IMR-90 (cell line): ENCODE measurements at regions not wholly inside any gene's neighbourhood (a gene's known extent, or its start where the extent isn't known, plus 50 kb on each side); places are given as distances from the start of the nearest gene placed in this dataset.

ENCODE experiments used
- ATAC-seq: fragments of 200-7000 bp; cut with Tn5 transposase; 2 replicates; pipeline ENCODE4 v1.9.1; 2020; ENCODE audit warnings: low read depth, mild to moderate bottlenecking, moderate library complexity
- BruUV-seq: library from RNA; stranded (reverse); fragments of 400-500 nt; replicated peaks from 2 replicates; lab custom pipeline; 2021; lab: Mats Ljungman, UMichigan
- CTCF ChIA-PET: fragments of 300-600 bp; formaldehyde crosslinking; extraction: SDS; loops from one replicate; lab custom pipeline; 2021; ENCODE audit warnings: antibody characterized with exemption; lab: Yijun Ruan, JAX
- POLR2A ChIA-PET: fragments of 300-600 bp; sonication (Branson Sonifier 250); formaldehyde crosslinking; loops from one replicate; lab custom pipeline; 2022; ENCODE audit warnings: antibody characterized with exemption; ENCODE audit not compliant: unreplicated experiment; lab: Charles Lee
- DNase-seq: peaks from one replicate; pipeline ENCODE4 v3.0.0; 2013
- H2AFZ ChIP-seq: replicated peaks from 2 replicates; pipeline ENCODE3; 2013; ENCODE audit warnings: low read length, mild to moderate bottlenecking; ENCODE audit not compliant: poor library complexity
- H2AK5ac ChIP-seq: 2 replicates; pipeline ENCODE4 v1.6.1; 2013; ENCODE audit warnings: low read depth, low read length, inconsistent platforms
- H2AK9ac ChIP-seq: replicated peaks from 2 replicates; pipeline ENCODE3; 2013; ENCODE audit warnings: mild to moderate bottlenecking, low read depth, low read length, moderate library complexity; ENCODE audit not compliant: poor library complexity
- H2BK120ac ChIP-seq: 2 replicates; pipeline ENCODE4 v1.6.1; 2013; ENCODE audit warnings: low read depth, low read length, inconsistent platforms
- H2BK15ac ChIP-seq: 3 replicates; pipeline ENCODE4 v1.6.1; 2013; ENCODE audit warnings: low read depth, low read length, inconsistent platforms
- H2BK20ac ChIP-seq: 2 replicates; pipeline ENCODE4 v1.6.1; 2013; ENCODE audit warnings: low read depth, mild to moderate bottlenecking, inconsistent platforms, low read length, moderate library complexity
- H2BK5ac ChIP-seq: 2 replicates; pipeline ENCODE4 v1.6.1; 2013; ENCODE audit warnings: mild to moderate bottlenecking, low read depth, low read length, inconsistent platforms; ENCODE audit not compliant: poor library complexity, severe bottlenecking
- H3K14ac ChIP-seq: replicated peaks from 2 replicates; pipeline ENCODE4 v1.6.1; 2013; ENCODE audit warnings: low read depth, low read length, inconsistent platforms
- H3K18ac ChIP-seq: 2 replicates; pipeline ENCODE4 v1.6.1; 2013; ENCODE audit warnings: low read depth, low read length, control low read depth
- H3K23ac ChIP-seq: 2 replicates; pipeline ENCODE4 v1.6.1; 2013; ENCODE audit warnings: low read depth, low read length, inconsistent platforms
- H3K27ac ChIP-seq: 2 replicates; pipeline ENCODE4 v1.5.1; 2013; ENCODE audit warnings: mild to moderate bottlenecking, control low read depth, low read length; ENCODE audit not compliant: insufficient read depth
- H3K27me3 ChIP-seq: 2 replicates; pipeline ENCODE4 v1.6.1; 2013; ENCODE audit warnings: low read length; ENCODE audit not compliant: control insufficient read depth, insufficient read depth
- H3K36me3 ChIP-seq: 2 replicates; pipeline ENCODE4 v1.6.1; 2013; ENCODE audit warnings: low read length, mixed read lengths; ENCODE audit not compliant: control insufficient read depth, insufficient read depth
- H3K4ac ChIP-seq: 2 replicates; pipeline ENCODE4 v1.6.1; 2013; ENCODE audit warnings: low read depth, low read length, inconsistent platforms
- H3K4me1 ChIP-seq: 2 replicates; pipeline ENCODE4 v1.6.1; 2013; ENCODE audit warnings: low read length, mixed read lengths; ENCODE audit not compliant: control insufficient read depth, insufficient read depth
- H3K4me2 ChIP-seq: 2 replicates; pipeline ENCODE4 v1.6.1; 2013; ENCODE audit warnings: low read depth, mild to moderate bottlenecking, control low read depth, low read length, moderate library complexity
- H3K4me3 ChIP-seq: 2 replicates; pipeline ENCODE4 v1.5.1; 2013; ENCODE audit warnings: low read depth, mild to moderate bottlenecking, control low read depth, low read length, moderate library complexity; ENCODE audit not compliant: insufficient read depth
- H3K56ac ChIP-seq: 2 replicates; pipeline ENCODE4 v1.6.1; 2013; ENCODE audit warnings: low read length, inconsistent platforms; ENCODE audit not compliant: insufficient read depth; ENCODE audit errors: extremely low read depth
- H3K79me1 ChIP-seq, 2 experiments: 2 replicates each; pipeline ENCODE4 v1.6.1; 2013; ENCODE audit warnings: low read length in 2 of 2, inconsistent platforms in 1 of 2, low read depth in 1 of 2
- H3K9ac ChIP-seq: 2 replicates; pipeline ENCODE4 v1.6.1; 2013; ENCODE audit warnings: low read depth, low read length, control low read depth
- H3K9me1 ChIP-seq: 2 replicates; pipeline ENCODE4 v1.6.1; 2013; ENCODE audit warnings: low read length, inconsistent platforms; ENCODE audit not compliant: insufficient read depth
- H3K9me3 ChIP-seq: 2 replicates; pipeline ENCODE4 v1.6.1; 2013; ENCODE audit warnings: low read length; ENCODE audit not compliant: control insufficient read depth, insufficient read depth
- H4K20me1 ChIP-seq: 2 replicates; pipeline ENCODE4 v1.6.1; 2013; ENCODE audit warnings: low read length, inconsistent platforms; ENCODE audit not compliant: insufficient read depth
- H4K5ac ChIP-seq: 2 replicates; pipeline ENCODE4 v1.6.1; 2013; ENCODE audit warnings: mild to moderate bottlenecking, low read depth, low read length, control low read depth
- H4K8ac ChIP-seq, 2 experiments: 2 replicates each; pipeline ENCODE4 v1.6.1; 2013; ENCODE audit warnings: low read depth in 2 of 2, low read length in 2 of 2, control low read depth in 1 of 2, inconsistent platforms in 1 of 2
- H4K91ac ChIP-seq: 2 replicates; pipeline ENCODE4 v1.6.1; 2013; ENCODE audit warnings: low read depth, low read length, inconsistent platforms; ENCODE audit not compliant: insufficient read depth
- BHLHE40 ChIP-seq: fragments of 150-350 bp; IDR thresholded peaks from 2 replicates; pipeline ENCODE4 v1.6.1; 2016; ENCODE audit warnings: mild to moderate bottlenecking, low read depth, low read length
- CEBPB ChIP-seq: IDR thresholded peaks from 2 replicates; pipeline ENCODE4 v1.6.1; 2012; ENCODE audit warnings: low read depth, low read length, improper control_type of control experiment
- CHD1 ChIP-seq: IDR thresholded peaks from 2 replicates; pipeline ENCODE4 v1.6.1; 2012; ENCODE audit warnings: low read depth, low read length, improper control_type of control experiment
- FOS ChIP-seq: fragments of 150-350 bp; IDR thresholded peaks from 2 replicates; pipeline ENCODE4 v1.6.1; 2016; ENCODE audit warnings: low read depth, low read length
- MAFK ChIP-seq: IDR thresholded peaks from 2 replicates; pipeline ENCODE4 v1.6.1; 2012; ENCODE audit warnings: low read depth, low read length, improper control_type of control experiment
- MAZ ChIP-seq: IDR thresholded peaks from 2 replicates; pipeline ENCODE4 v1.6.1; 2012; ENCODE audit warnings: low read depth, mild to moderate bottlenecking, low read length, improper control_type of control experiment, moderate library complexity, borderline replicate concordance
- MXI1 ChIP-seq: IDR thresholded peaks from 2 replicates; pipeline ENCODE4 v1.6.1; 2012; ENCODE audit warnings: low read depth, mild to moderate bottlenecking, low read length, moderate library complexity, borderline replicate concordance
- NFE2L2 ChIP-seq: fragments of 150-350 bp; IDR thresholded peaks from 2 replicates; pipeline ENCODE4 v1.6.1; 2016; ENCODE audit warnings: low read depth, mild to moderate bottlenecking, low read length
- POLR2A ChIP-seq: IDR thresholded peaks from 2 replicates; pipeline ENCODE4 v1.6.1; 2012; ENCODE audit warnings: mild to moderate bottlenecking, low read depth, low read length
- RAD21 ChIP-seq: IDR thresholded peaks from 2 replicates; pipeline ENCODE4 v1.6.1; 2012; ENCODE audit warnings: low read length, improper control_type of control experiment
- RCOR1 ChIP-seq: IDR thresholded peaks from 2 replicates; pipeline ENCODE4 v1.6.1; 2012; ENCODE audit warnings: mild to moderate bottlenecking, low read length, improper control_type of control experiment; ENCODE audit not compliant: insufficient replicate concordance
- RFX5 ChIP-seq: IDR thresholded peaks from 2 replicates; pipeline ENCODE4 v1.8.0; 2012; ENCODE audit warnings: low read depth, mild to moderate bottlenecking, low read length, moderate library complexity
- SMC3 ChIP-seq: fragments of 150-350 bp; IDR thresholded peaks from 2 replicates; pipeline ENCODE4 v1.6.1; 2016; ENCODE audit warnings: low read depth, mild to moderate bottlenecking, antibody characterized with exemption, low read length, moderate library complexity
- WGBS, 2 experiments: methylation state at CpG; one replicate each; pipeline versions ENCODE4 v1.1.5 to v1.1.7; 2013; ENCODE audit warnings: missing lambda C conversion rate in 2 of 2; ENCODE audit not compliant: insufficient read length in 1 of 2; ENCODE audit errors: extremely low coverage in 2 of 2; 5-methylcytosine and 5-hydroxymethylcytosine counted together
- dilution Hi-C: fragments of 300-500 bp; cut with HindIII; formaldehyde crosslinking; loops from one replicate; pipeline ENCODE4 v1.14.3; 2018; ENCODE audit warnings: low sequenced_read_pairs; ENCODE audit not compliant: unreplicated experiment
- in situ Hi-C: fragments of 300-500 bp; cut with MboI; formaldehyde crosslinking; loops from 3 replicates; pipeline ENCODE4 v1.14.3; 2019; ENCODE audit warnings: low sequenced_read_pairs, inconsistent platforms, mixed read lengths
- intact Hi-C: fragments of 100-400 bp; cut with micrococcal nuclease; formaldehyde crosslinking; loops from 2 replicates; pipeline ENCODE4 v1.10.0; 2022
- TF ChIP-seq, protein P1 (sequence below): fragments of 150-350 bp; IDR thresholded peaks from 2 replicates; pipeline ENCODE4 v1.6.1; 2016; ENCODE audit warnings: low read depth, mild to moderate bottlenecking, low read length, moderate library complexity, borderline replicate concordance
- TF ChIP-seq, protein P2 (sequence below): fragments of 150-350 bp; IDR thresholded peaks from 2 replicates; pipeline ENCODE4 v1.6.1; 2017; ENCODE audit warnings: mild to moderate bottlenecking, antibody characterized with exemption, low read length, low read depth
- TF ChIP-seq, protein P3 (sequence below): conservative IDR thresholded peaks from 2 replicates; pipeline ENCODE4 v1.5.1; 2012; ENCODE audit warnings: mild to moderate bottlenecking, low read depth, low read length, improper control_type of control experiment

DNA sequence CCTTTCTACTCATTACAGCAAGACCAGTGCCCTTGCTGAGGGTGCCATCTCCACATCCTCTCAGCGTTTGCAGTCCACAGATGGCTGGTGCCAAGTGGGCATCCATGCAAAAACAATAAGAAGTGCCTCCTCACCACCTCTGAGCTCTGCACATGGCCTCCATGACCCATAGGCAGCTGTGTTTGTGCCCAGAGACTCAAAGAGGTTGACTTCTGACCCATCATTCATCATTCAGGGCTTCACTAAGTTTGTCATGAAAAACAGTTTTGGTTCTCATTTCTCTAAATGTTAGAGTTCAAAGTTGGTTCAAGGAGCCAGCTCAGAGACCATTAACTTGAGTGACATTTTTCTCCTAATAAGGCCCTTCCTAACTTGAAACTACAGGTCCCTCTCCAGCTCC, 512.6 kb upstream of the MAP3K7 start:
- H3K79me1 ChIP-seq = no peaks in the 10 kb centered on the region
- no peak overlapping the region for H2AFZ ChIP-seq
- WGBS, 2 experiments = 33% methylated on average over 1 of the region's 1 CpG; no CpG with 5 or more reads in 1 of the 2 experiments
- ChIA-PET POLR2A (no interaction called here), CTCF (interaction anchor here (0.7 kb wide), 1 partner anchor 40 kb away, joined by 3 read pairs; no protein-coding TSS in a partner anchor)
- no peak overlapping the region for H3K56ac ChIP-seq
- dilution Hi-C loops (no loop called here), intact Hi-C loops (no loop called here), in situ Hi-C loops (no loop called here)
- BruUV-seq = no TSS peak
- no peak overlapping the region for H4K8ac ChIP-seq
- H3K4ac ChIP-seq = no peak overlapping the region
- H3K4me3 ChIP-seq = no peak overlapping the region
- H2BK15ac ChIP-seq = no peak overlapping the region
- no peak overlapping the region for H3K18ac ChIP-seq
- H2BK5ac ChIP-seq = no peak overlapping the region
- no peak for DNase-seq
- H2BK20ac ChIP-seq = no peak overlapping the region
- H3K27me3 ChIP-seq = no peaks in the 10 kb centered on the region
- no peaks in the 10 kb centered on the region for H3K9me3 ChIP-seq
- H3K4me2 ChIP-seq = no peak overlapping the region
- H3K14ac ChIP-seq = no peak overlapping the region
- H4K5ac ChIP-seq = no peak overlapping the region
- no peak overlapping the region for H3K23ac ChIP-seq
- H4K20me1 ChIP-seq = no peaks in the 10 kb centered on the region
- no peak for TF ChIP-seq FOS
- TF ChIP-seq, protein P1, sequence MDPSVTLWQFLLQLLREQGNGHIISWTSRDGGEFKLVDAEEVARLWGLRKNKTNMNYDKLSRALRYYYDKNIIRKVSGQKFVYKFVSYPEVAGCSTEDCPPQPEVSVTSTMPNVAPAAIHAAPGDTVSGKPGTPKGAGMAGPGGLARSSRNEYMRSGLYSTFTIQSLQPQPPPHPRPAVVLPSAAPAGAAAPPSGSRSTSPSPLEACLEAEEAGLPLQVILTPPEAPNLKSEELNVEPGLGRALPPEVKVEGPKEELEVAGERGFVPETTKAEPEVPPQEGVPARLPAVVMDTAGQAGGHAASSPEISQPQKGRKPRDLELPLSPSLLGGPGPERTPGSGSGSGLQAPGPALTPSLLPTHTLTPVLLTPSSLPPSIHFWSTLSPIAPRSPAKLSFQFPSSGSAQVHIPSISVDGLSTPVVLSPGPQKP = no peak
- TF ChIP-seq, protein P2, sequence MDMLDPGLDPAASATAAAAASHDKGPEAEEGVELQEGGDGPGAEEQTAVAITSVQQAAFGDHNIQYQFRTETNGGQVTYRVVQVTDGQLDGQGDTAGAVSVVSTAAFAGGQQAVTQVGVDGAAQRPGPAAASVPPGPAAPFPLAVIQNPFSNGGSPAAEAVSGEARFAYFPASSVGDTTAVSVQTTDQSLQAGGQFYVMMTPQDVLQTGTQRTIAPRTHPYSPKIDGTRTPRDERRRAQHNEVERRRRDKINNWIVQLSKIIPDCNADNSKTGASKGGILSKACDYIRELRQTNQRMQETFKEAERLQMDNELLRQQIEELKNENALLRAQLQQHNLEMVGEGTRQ = no peak
- no peak for TF ChIP-seq RCOR1
- no peak for TF ChIP-seq MAZ
- no peak for TF ChIP-seq RAD21
- TF ChIP-seq BHLHE40 = no peak
- TF ChIP-seq, protein P3, sequence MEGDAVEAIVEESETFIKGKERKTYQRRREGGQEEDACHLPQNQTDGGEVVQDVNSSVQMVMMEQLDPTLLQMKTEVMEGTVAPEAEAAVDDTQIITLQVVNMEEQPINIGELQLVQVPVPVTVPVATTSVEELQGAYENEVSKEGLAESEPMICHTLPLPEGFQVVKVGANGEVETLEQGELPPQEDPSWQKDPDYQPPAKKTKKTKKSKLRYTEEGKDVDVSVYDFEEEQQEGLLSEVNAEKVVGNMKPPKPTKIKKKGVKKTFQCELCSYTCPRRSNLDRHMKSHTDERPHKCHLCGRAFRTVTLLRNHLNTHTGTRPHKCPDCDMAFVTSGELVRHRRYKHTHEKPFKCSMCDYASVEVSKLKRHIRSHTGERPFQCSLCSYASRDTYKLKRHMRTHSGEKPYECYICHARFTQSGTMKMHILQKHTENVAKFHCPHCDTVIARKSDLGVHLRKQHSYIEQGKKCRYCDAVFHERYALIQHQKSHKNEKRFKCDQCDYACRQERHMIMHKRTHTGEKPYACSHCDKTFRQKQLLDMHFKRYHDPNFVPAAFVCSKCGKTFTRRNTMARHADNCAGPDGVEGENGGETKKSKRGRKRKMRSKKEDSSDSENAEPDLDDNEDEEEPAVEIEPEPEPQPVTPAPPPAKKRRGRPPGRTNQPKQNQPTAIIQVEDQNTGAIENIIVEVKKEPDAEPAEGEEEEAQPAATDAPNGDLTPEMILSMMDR = no peak
- TF ChIP-seq MAFK = no peak
- TF ChIP-seq CEBPB = no peak
- TF ChIP-seq POLR2A = no peak
- TF ChIP-seq MXI1 = no peak
- TF ChIP-seq NFE2L2 = no peak
- TF ChIP-seq CHD1 = no peak
- TF ChIP-seq SMC3 = no peak
- no peak for TF ChIP-seq RFX5
- H3K27ac ChIP-seq = no peak overlapping the region
- ATAC-seq = no peak
- H3K9me1 ChIP-seq = no peaks in the 10 kb centered on the region
- H2AK9ac ChIP-seq = no peak overlapping the region
- no peak overlapping the region for H3K9ac ChIP-seq
- H3K36me3 ChIP-seq = no peaks in the 10 kb centered on the region
- H4K91ac ChIP-seq = no peak overlapping the region
- H2BK120ac ChIP-seq = no peak overlapping the region
- H3K4me1 ChIP-seq = no peaks in the 10 kb centered on the region
- H2AK5ac ChIP-seq = no peak overlapping the region
